GM23338 (cell line): ENCODE measurements at regions not wholly inside any gene's neighbourhood (a gene's known extent, or its start where the extent isn't known, plus 50 kb on each side); places are given as distances from the start of the nearest gene placed in this dataset.

Experiments
- CTCF ChIP-seq, 2 experiments: fragments of 200-600 bp in 1 of 2; sonication (generic) in 1 of 2; conservative IDR thresholded peaks; 2 replicates each; pipeline versions ENCODE4 v1.5.1 to v1.6.1; 2016 to 2017; ENCODE audit warnings: antibody characterized with exemption in 2 of 2, low read depth in 2 of 2, mild to moderate bottlenecking in 2 of 2, moderate library complexity in 1 of 2
- ETS1 ChIP-seq: IDR thresholded peaks from 2 replicates; pipeline ENCODE4 v1.6.1; 2016; ENCODE audit warnings: antibody characterized with exemption
- JUNB ChIP-seq: IDR thresholded peaks from one replicate; pipeline ENCODE4 v1.6.1; 2016; ENCODE audit warnings: antibody characterized with exemption; ENCODE audit not compliant: unreplicated experiment
- POLR2AphosphoS5 ChIP-seq: IDR thresholded peaks from 2 replicates; pipeline ENCODE4 v1.6.1; 2016; ENCODE audit warnings: antibody characterized with exemption, low read depth
- REST ChIP-seq: IDR thresholded peaks from one replicate; pipeline ENCODE4 v1.6.1; 2018; ENCODE audit warnings: antibody characterized with exemption; ENCODE audit not compliant: unreplicated experiment
- ZNF114 ChIP-seq: fragments of 250-450 bp; sonication (Bioruptor Pico); IDR thresholded peaks from 2 replicates; pipeline ENCODE4 v1.5.0; 2020; ENCODE audit warnings: mild to moderate bottlenecking, moderate library complexity
- ZNF331 ChIP-seq: fragments of 250-450 bp; sonication (Bioruptor Pico); IDR thresholded peaks from 2 replicates; pipeline ENCODE4 v1.5.0; 2020; ENCODE audit warnings: low read depth, mild to moderate bottlenecking, moderate library complexity
- ZNF462 ChIP-seq: fragments of 250-450 bp; sonication (Bioruptor Pico); IDR thresholded peaks from 2 replicates; pipeline ENCODE4 v1.5.0; 2020; ENCODE audit warnings: mild to moderate bottlenecking, moderate library complexity

- TF ChIP-seq ZNF462 (CRISPR knock-in tag) = no peak
- TF ChIP-seq JUNB = no peak
- no peak for TF ChIP-seq REST
- no peak for TF ChIP-seq POLR2AphosphoS5
- no peak for TF ChIP-seq ZNF114 (CRISPR knock-in tag)
- TF ChIP-seq ETS1 = no peak
- TF ChIP-seq CTCF (conservative IDR thresholded peaks at IDR 0.05; ENCODE audit: low read depth in 2 of 2) = no peak
- no peak for TF ChIP-seq ZNF331
Observed at GRCh38 chr1:83671586-83671985, 327.3 kb downstream of the TTLL7 start (continued).
